ENCODE measurements at regions not wholly inside any gene's neighbourhood (a gene's known extent, or its start where the extent isn't known, plus 50 kb on each side); places are given as distances from the start of the nearest gene placed in this dataset.
"Not testable (repeated sequence)": the region's sequence is repeated elsewhere in the genome, so short reads cannot be mapped to it uniquely, and the experiment has no call there.

GRCh38 chr9:73434826-73435225 is 283.2 kb downstream of the ANXA1 start:
- Mint-ChIP-seq H3K9me3 (no peaks in the 10 kb centered on the region), H3K27me3 (ENCODE audit: low read depth, poor library complexity) (no peaks in the 10 kb centered on the region), H3K36me3 (ENCODE audit: low read depth) (no peaks in the 10 kb centered on the region), H3K27ac (no peak overlapping the region), H3K4me3 (no peak overlapping the region), H3K4me1 (no peaks in the 10 kb centered on the region)
- DNase-seq = no peak
- no peak for TF ChIP-seq CTCF (IDR thresholded peaks at IDR 0.05)

GRCh38 chr9:73437758-73438157 is 286.1 kb downstream of the ANXA1 start:
- Mint-ChIP-seq H3K9me3 (no peaks in the 10 kb centered on the region), H3K4me1 (no peaks in the 10 kb centered on the region), H3K4me3 (no peak overlapping the region), H3K36me3 (ENCODE audit: low read depth) (no peaks in the 10 kb centered on the region), H3K27ac (peak overlapping the region; percentile 53), H3K27me3 (ENCODE audit: low read depth, poor library complexity) (no peaks in the 10 kb centered on the region)
- no peak for TF ChIP-seq CTCF (IDR thresholded peaks at IDR 0.05)
- no peak for DNase-seq

- not testable (repeated sequence) for H3K36me3 Mint-ChIP-seq (ENCODE audit: low read depth); H3K4me3 Mint-ChIP-seq; H3K27ac Mint-ChIP-seq; H3K4me1 Mint-ChIP-seq; H3K9me3 Mint-ChIP-seq; H3K27me3 Mint-ChIP-seq (ENCODE audit: low read depth, poor library complexity); DNase-seq
Observed at GRCh38 chr9:73439839-73440238, 288.2 kb downstream of the ANXA1 start.

- DNase-seq = no peak
- Mint-ChIP-seq H3K27ac (no peak overlapping the region), H3K36me3 (ENCODE audit: low read depth) (no peaks in the 10 kb centered on the region), H3K9me3 (no peaks in the 10 kb centered on the region), H3K4me3 (no peak overlapping the region), H3K4me1 (peaks cover 11% of the 10 kb centered on the region), H3K27me3 (ENCODE audit: low read depth, poor library complexity) (no peaks in the 10 kb centered on the region)
- TF ChIP-seq CTCF (IDR thresholded peaks at IDR 0.05) = no peak
Observed at GRCh38 chr9:73441223-73441622, 289.6 kb downstream of the ANXA1 start.

GRCh38 chr9:73441890-73442818 is 290.5 kb downstream of the ANXA1 start:
- Mint-ChIP-seq H3K27me3 (ENCODE audit: low read depth, poor library complexity) (no peaks in the 10 kb centered on the region), H3K9me3 (no peaks in the 10 kb centered on the region), H3K4me1 (peaks cover 14% of the 10 kb centered on the region), H3K27ac (no peak overlapping the region), H3K4me3 (no peak overlapping the region), H3K36me3 (ENCODE audit: low read depth) (no peaks in the 10 kb centered on the region)
- DNase-seq = no peak
- TF ChIP-seq CTCF (IDR thresholded peaks at IDR 0.05) = no peak

GRCh38 chr9:73444821-73445220 is 293.2 kb downstream of the ANXA1 start:
- no peak for TF ChIP-seq CTCF (IDR thresholded peaks at IDR 0.05)
- Mint-ChIP-seq H3K36me3 (ENCODE audit: low read depth) (no peaks in the 10 kb centered on the region), H3K4me1 (peaks cover 14% of the 10 kb centered on the region), H3K27ac (no peak overlapping the region), H3K27me3 (ENCODE audit: low read depth, poor library complexity) (no peaks in the 10 kb centered on the region), H3K4me3 (no peak overlapping the region), H3K9me3 (no peaks in the 10 kb centered on the region)
- DNase-seq = no peak

GRCh38 chr9:73445384-73445783 is 293.7 kb downstream of the ANXA1 start:
- not testable (repeated sequence) for H3K4me3 Mint-ChIP-seq; H3K27me3 Mint-ChIP-seq (ENCODE audit: low read depth, poor library complexity); H3K9me3 Mint-ChIP-seq; H3K36me3 Mint-ChIP-seq (ENCODE audit: low read depth)
- peaks cover 14% of the 10 kb centered on the region for H3K4me1 Mint-ChIP-seq
- peak; percentile 3 for DNase-seq
- H3K27ac Mint-ChIP-seq = peak overlapping the region; percentile 34
